ENCODE measurements at regions not wholly inside any gene's neighbourhood (a gene's known extent, or its start where the extent isn't known, plus 50 kb on each side); places are given as distances from the start of the nearest gene placed in this dataset.
"Not testable (repeated sequence)": the region's sequence is repeated elsewhere in the genome, so short reads cannot be mapped to it uniquely, and the experiment has no call there.

- DNase-seq (ENCODE audit: low read depth): not testable (repeated sequence)
These were observed 234.6 kb upstream of the CASK start for GRCh38 chrX:42157923-42158322.

- no peak for DNase-seq (ENCODE audit: low read depth)
These were observed 228.5 kb upstream of the CASK start for GRCh38 chrX:42151808-42152207.

GRCh38 chrX:42149765-42150164, 226.4 kb upstream of the CASK start:
- no peak for DNase-seq (ENCODE audit: low read depth)

GRCh38 chrX:42149281-42149680, 225.9 kb upstream of the CASK start:
- DNase-seq (ENCODE audit: low read depth): no peak

- no peak for DNase-seq (ENCODE audit: low read depth)
These were observed 220.7 kb upstream of the CASK start for GRCh38 chrX:42143866-42144592.

GRCh38 chrX:42140320-42140719, 217.0 kb upstream of the CASK start:
- no peak for DNase-seq (ENCODE audit: low read depth)

- no peak for DNase-seq (ENCODE audit: low read depth)
These were observed 212.4 kb upstream of the CASK start for GRCh38 chrX:42135583-42136228.

- DNase-seq (ENCODE audit: low read depth): no peak
These were observed 208.5 kb upstream of the CASK start for GRCh38 chrX:42131856-42132255.

GRCh38 chrX:42129022-42129940, 205.9 kb upstream of the CASK start:
- DNase-seq (ENCODE audit: low read depth): no peak

GRCh38 chrX:42128587-42128986, 205.2 kb upstream of the CASK start:
- no peak for DNase-seq (ENCODE audit: low read depth)

GRCh38 chrX:42128020-42128419, 204.7 kb upstream of the CASK start:
- DNase-seq (ENCODE audit: low read depth): no peak

GRCh38 chrX:42127563-42127962, 204.2 kb upstream of the CASK start:
- DNase-seq (ENCODE audit: low read depth): no peak

- DNase-seq (ENCODE audit: low read depth): no peak
These were observed 200.0 kb upstream of the CASK start for GRCh38 chrX:42123369-42123768.

- peak; percentile 19 for DNase-seq (ENCODE audit: low read depth)
These were observed 195.7 kb upstream of the CASK start for GRCh38 chrX:42119076-42119475.

GRCh38 chrX:42117318-42117717, 194.0 kb upstream of the CASK start:
- DNase-seq (ENCODE audit: low read depth): no peak

- DNase-seq (ENCODE audit: low read depth): no peak
These were observed 186.1 kb upstream of the CASK start for GRCh38 chrX:42109428-42109827.

- DNase-seq (ENCODE audit: low read depth): no peak
These were observed 184.4 kb upstream of the CASK start for GRCh38 chrX:42107495-42108488.

GRCh38 chrX:42106556-42106955, 183.2 kb upstream of the CASK start:
- DNase-seq (ENCODE audit: low read depth): no peak

GRCh38 chrX:42102586-42103282, 179.4 kb upstream of the CASK start:
- no peak for DNase-seq (ENCODE audit: low read depth)

- DNase-seq (ENCODE audit: low read depth): no peak
These were observed 175.5 kb upstream of the CASK start for GRCh38 chrX:42098900-42099299.

- DNase-seq (ENCODE audit: low read depth): no peak
These were observed 174.1 kb upstream of the CASK start for GRCh38 chrX:42097486-42097885.

Data from non-pigmented ciliary epithelial cell (primary cell).